Calu3 (cell line): ENCODE measurements at regions not wholly inside any gene's neighbourhood (a gene's known extent, or its start where the extent isn't known, plus 50 kb on each side); places are given as distances from the start of the nearest gene placed in this dataset.

Experiments used
- BruUV-seq: library from RNA; stranded (reverse); fragments of 400-500 nt; replicated peaks from 2 replicates; lab custom pipeline; 2021; lab: Mats Ljungman, UMichigan
- CTCF ChIA-PET: fragments of 300-600 bp; sonication (Branson Sonifier 250); formaldehyde crosslinking; loops from one replicate; lab custom pipeline; 2022; ENCODE audit warnings: antibody characterized with exemption; lab: Charles Lee
- DNase-seq: peaks from one replicate; pipeline ENCODE4 v3.0.0; 2022
- H3K27ac Mint-ChIP-seq: one replicate; pipeline ENCODE4 v1.8.0; 2022; ENCODE audit warnings: mixed read lengths; ENCODE audit not compliant: unreplicated experiment
- H3K27me3 Mint-ChIP-seq: one replicate; pipeline ENCODE4 v1.8.0; 2022; ENCODE audit warnings: mixed read lengths; ENCODE audit not compliant: unreplicated experiment
- H3K36me3 Mint-ChIP-seq: one replicate; pipeline ENCODE4 v1.8.0; 2022; ENCODE audit warnings: mild to moderate bottlenecking, moderate library complexity, mixed read lengths; ENCODE audit not compliant: insufficient read depth, unreplicated experiment
- H3K4me1 Mint-ChIP-seq: one replicate; pipeline ENCODE4 v1.8.0; 2022; ENCODE audit warnings: mild to moderate bottlenecking, low read depth, mixed read lengths; ENCODE audit not compliant: unreplicated experiment
- H3K4me3 Mint-ChIP-seq: one replicate; pipeline ENCODE4 v1.8.0; 2022; ENCODE audit warnings: mild to moderate bottlenecking, low read depth, moderate library complexity, mixed read lengths; ENCODE audit not compliant: unreplicated experiment
- H3K9me3 Mint-ChIP-seq: one replicate; pipeline ENCODE4 v1.8.0; 2022; ENCODE audit warnings: low read depth, mixed read lengths; ENCODE audit not compliant: unreplicated experiment
- CTCF ChIP-seq: fragments of 200-600 bp; IDR thresholded peaks from one replicate; pipeline ENCODE4 v1.8.0; 2022; ENCODE audit warnings: antibody characterized with exemption; ENCODE audit not compliant: unreplicated experiment
- intact Hi-C: fragments of 100-400 bp; cut with micrococcal nuclease; formaldehyde crosslinking; loops from one replicate; pipeline ENCODE4 v1.10.0; 2022; ENCODE audit not compliant: unreplicated experiment

- CTCF ChIA-PET, result no interaction called here
- no TSS peak for BruUV-seq
- H3K9me3 Mint-ChIP-seq, result peaks cover 5% of the 10 kb centered on the region
- TF ChIP-seq CTCF, result no peak
- H3K4me1 Mint-ChIP-seq, result no peaks in the 10 kb centered on the region
- H3K36me3 Mint-ChIP-seq, result no peaks in the 10 kb centered on the region
- no peak for DNase-seq
- no peaks in the 10 kb centered on the region for H3K27me3 Mint-ChIP-seq
- no peak overlapping the region for H3K4me3 Mint-ChIP-seq
- intact Hi-C loops, result no loop called here
- H3K27ac Mint-ChIP-seq, result no peak overlapping the region
These were observed 877.3 kb downstream of the KCNJ18 start for GRCh38 chr17:22569459-22570143.

GRCh38 chr17:22570144-22570845 is 878.0 kb downstream of the KCNJ18 start:
- intact Hi-C loops, result no loop called here
- no peak for DNase-seq
- CTCF ChIA-PET, result no interaction called here

DNA sequence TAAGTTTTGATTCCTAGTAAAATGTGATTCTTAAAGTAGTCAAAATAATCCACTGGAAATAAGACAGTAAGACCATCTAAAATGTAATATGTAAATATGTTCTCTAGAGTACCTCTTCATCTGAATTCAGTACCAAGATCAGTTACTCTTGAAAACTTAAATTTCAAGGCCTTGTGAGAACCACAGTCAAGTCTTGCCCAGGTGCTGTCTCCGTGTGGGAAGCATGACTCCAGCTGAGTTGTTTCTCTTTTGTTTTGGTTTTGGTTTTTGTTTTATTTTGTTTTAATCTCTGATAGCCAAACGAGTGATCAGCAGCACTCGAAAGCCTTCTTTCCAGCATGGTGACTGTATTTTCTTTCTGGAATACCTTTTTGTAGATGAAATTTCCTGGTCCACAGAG is 907.0 kb downstream of the KCNJ18 start:
- no peak for TF ChIP-seq CTCF
- H3K4me3 Mint-ChIP-seq, result no peak overlapping the region
- CTCF ChIA-PET, result no interaction called here
- no peaks in the 10 kb centered on the region for H3K27me3 Mint-ChIP-seq
- intact Hi-C loops, result loop anchor here (5.0 kb wide), 1 partner anchor 37 kb away; no protein-coding TSS in a partner anchor
- H3K4me1 Mint-ChIP-seq, result no peaks in the 10 kb centered on the region
- no TSS peak for BruUV-seq
- H3K36me3 Mint-ChIP-seq, result no peaks in the 10 kb centered on the region
- no peak overlapping the region for H3K27ac Mint-ChIP-seq
- DNase-seq, result no peak
- H3K9me3 Mint-ChIP-seq, result no peaks in the 10 kb centered on the region

More at GRCh38 chr17:22570144-22570845, 878.0 kb downstream of the KCNJ18 start:
- no peak overlapping the region for H3K27ac Mint-ChIP-seq
- H3K9me3 Mint-ChIP-seq, result peaks cover 5% of the 10 kb centered on the region
- TF ChIP-seq CTCF, result no peak
- no peaks in the 10 kb centered on the region for H3K4me1 Mint-ChIP-seq
- H3K27me3 Mint-ChIP-seq, result no peaks in the 10 kb centered on the region
- no peaks in the 10 kb centered on the region for H3K36me3 Mint-ChIP-seq
- H3K4me3 Mint-ChIP-seq, result no peak overlapping the region
- no TSS peak for BruUV-seq

GRCh38 chr17:22600644-22601298 is 908.4 kb downstream of the KCNJ18 start:
- Mint-ChIP-seq H3K36me3 (no peaks in the 10 kb centered on the region), H3K4me1 (no peaks in the 10 kb centered on the region), H3K27me3 (no peaks in the 10 kb centered on the region), H3K27ac (no peak overlapping the region), H3K9me3 (no peaks in the 10 kb centered on the region), H3K4me3 (no peak overlapping the region)
- TF ChIP-seq CTCF, result peak; percentile 22
- intact Hi-C loops, result no loop called here
- DNase-seq, result no peak
- BruUV-seq, result no TSS peak
- CTCF ChIA-PET, result no interaction called here
